PC-3 (cell line): ENCODE measurements at regions not wholly inside any gene's neighbourhood (a gene's known extent, or its start where the extent isn't known, plus 50 kb on each side); places are given as distances from the start of the nearest gene placed in this dataset.

Experiments
- EZH2 ChIP-seq: fragments of 300-600 bp; sonication (generic); IDR thresholded peaks from one replicate; pipeline ENCODE4 v1.6.1; 2017; ENCODE audit warnings: antibody characterized with exemption, mild to moderate bottlenecking, low read length; ENCODE audit not compliant: unreplicated experiment
- TF ChIP-seq, protein P1 (sequence below): fragments of 300-600 bp; sonication (generic); conservative IDR thresholded peaks from 2 replicates; pipeline ENCODE4 v1.5.1; 2017; ENCODE audit warnings: antibody characterized with exemption, low read depth, mild to moderate bottlenecking, low read length

DNA sequence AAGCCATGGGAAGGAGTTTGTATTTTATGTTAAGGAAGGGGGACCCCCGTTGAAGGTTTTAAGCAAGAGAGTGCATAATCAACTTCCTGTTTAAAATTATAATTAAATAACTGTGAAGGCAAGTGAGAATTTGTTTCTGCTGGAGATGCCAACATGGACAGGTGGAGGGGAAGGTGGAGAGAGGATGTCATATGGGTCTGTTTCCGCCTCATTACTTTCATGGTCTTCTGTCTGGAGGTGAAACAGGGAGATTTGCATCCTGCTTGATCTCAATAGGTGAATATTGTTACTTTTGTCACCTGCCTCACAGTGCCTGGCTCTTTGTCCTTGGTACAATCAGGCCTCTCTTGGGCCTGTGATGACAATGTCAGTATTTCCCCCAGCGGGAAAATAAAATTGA lies 300.6 kb upstream of the LMCD1 start:
- TF ChIP-seq, protein P1, sequence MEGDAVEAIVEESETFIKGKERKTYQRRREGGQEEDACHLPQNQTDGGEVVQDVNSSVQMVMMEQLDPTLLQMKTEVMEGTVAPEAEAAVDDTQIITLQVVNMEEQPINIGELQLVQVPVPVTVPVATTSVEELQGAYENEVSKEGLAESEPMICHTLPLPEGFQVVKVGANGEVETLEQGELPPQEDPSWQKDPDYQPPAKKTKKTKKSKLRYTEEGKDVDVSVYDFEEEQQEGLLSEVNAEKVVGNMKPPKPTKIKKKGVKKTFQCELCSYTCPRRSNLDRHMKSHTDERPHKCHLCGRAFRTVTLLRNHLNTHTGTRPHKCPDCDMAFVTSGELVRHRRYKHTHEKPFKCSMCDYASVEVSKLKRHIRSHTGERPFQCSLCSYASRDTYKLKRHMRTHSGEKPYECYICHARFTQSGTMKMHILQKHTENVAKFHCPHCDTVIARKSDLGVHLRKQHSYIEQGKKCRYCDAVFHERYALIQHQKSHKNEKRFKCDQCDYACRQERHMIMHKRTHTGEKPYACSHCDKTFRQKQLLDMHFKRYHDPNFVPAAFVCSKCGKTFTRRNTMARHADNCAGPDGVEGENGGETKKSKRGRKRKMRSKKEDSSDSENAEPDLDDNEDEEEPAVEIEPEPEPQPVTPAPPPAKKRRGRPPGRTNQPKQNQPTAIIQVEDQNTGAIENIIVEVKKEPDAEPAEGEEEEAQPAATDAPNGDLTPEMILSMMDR: no peak
- TF ChIP-seq EZH2: no peak
